ENCODE measurements at regions not wholly inside any gene's neighbourhood (a gene's known extent, or its start where the extent isn't known, plus 50 kb on each side); places are given as distances from the start of the nearest gene placed in this dataset.

DNA sequence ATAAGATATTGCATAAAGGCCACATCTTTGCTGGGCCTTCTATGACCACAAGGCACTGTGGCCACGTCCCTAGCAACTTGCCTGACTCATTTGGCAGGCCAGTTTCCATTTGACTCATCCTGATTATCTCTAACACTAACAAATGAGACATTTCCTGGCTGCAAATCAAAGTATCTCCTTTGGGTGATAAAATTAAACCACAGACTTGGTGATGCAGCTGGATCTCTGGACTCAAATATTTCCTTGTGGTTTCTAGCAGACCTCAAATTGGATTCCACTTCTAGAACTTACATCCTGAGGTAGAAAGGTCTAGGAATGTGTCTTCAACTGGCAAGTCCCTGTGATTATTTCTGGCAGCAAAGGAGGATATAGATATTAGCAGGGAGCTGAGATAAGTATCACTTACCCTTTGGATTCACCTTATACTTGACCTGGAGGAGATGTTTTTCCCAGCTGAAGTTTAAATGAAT lies 167.9 kb upstream of the NXPH2 start:
- CTCF ChIA-PET, result no interaction called here
- in situ Hi-C loops (cut with HindIII; ENCODE audit: low pct_unique_long_range_greater_than_20kb, low sequenced_read_pairs), result no loop called here
- H3K27me3 ChIP-seq (ENCODE audit: control insufficient read depth, insufficient read depth, low read length), result no peaks in the 10 kb centered on the region

DNA sequence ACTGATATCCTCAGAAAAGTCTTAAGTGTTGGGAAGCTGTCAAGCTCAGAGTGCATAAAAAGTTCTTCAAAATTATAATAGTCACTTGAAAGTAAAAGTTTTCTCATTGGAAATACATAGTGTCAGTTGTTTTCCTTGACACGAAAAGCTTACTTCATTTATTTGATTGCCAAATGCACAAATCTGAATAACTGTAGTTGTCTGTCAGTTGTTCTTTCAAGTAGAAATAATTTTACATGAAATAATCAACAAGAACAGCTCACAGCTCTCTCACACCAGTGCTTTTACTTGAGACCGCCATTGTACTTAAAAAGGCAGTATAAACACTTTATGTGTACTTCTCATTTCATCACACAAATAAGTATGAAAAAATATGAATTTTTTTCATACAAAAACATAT lies 163.3 kb upstream of the NXPH2 start:
- ChIA-PET CTCF (no interaction called here), POLR2A (no interaction called here)
- no peaks in the 10 kb centered on the region for H3K9me3 ChIP-seq (ENCODE audit: control insufficient read depth, insufficient read depth, low read depth, low read length)
- H3K4me1 ChIP-seq (ENCODE audit: control insufficient read depth, insufficient read depth, low read length), result no peaks in the 10 kb centered on the region
- no peak overlapping the region for H3K27ac ChIP-seq (ENCODE audit: low read length)
- no peak overlapping the region for H3K4me3 ChIP-seq (ENCODE audit: low read depth in 2 of 2, low read length in 2 of 2)
- intact Hi-C loops (cut with micrococcal nuclease; ENCODE audit: unreplicated experiment), result no loop called here
- H3K27me3 ChIP-seq (ENCODE audit: control insufficient read depth, insufficient read depth, low read length), result no peaks in the 10 kb centered on the region
- no peaks in the 10 kb centered on the region for H3K36me3 ChIP-seq (ENCODE audit: control insufficient read depth, insufficient read depth, low read length)
- DNase-seq (ENCODE audit: low read depth, low spot score), result no peak
- BruUV-seq (replicated peaks), result no TSS peak
- in situ Hi-C loops (cut with HindIII; ENCODE audit: low pct_unique_long_range_greater_than_20kb, low sequenced_read_pairs), result no loop called here
- TF ChIP-seq TCF7L2 (IDR thresholded peaks at IDR 0.05; ENCODE audit: low read depth, low read length), result no peak
- TF ChIP-seq, protein P1, sequence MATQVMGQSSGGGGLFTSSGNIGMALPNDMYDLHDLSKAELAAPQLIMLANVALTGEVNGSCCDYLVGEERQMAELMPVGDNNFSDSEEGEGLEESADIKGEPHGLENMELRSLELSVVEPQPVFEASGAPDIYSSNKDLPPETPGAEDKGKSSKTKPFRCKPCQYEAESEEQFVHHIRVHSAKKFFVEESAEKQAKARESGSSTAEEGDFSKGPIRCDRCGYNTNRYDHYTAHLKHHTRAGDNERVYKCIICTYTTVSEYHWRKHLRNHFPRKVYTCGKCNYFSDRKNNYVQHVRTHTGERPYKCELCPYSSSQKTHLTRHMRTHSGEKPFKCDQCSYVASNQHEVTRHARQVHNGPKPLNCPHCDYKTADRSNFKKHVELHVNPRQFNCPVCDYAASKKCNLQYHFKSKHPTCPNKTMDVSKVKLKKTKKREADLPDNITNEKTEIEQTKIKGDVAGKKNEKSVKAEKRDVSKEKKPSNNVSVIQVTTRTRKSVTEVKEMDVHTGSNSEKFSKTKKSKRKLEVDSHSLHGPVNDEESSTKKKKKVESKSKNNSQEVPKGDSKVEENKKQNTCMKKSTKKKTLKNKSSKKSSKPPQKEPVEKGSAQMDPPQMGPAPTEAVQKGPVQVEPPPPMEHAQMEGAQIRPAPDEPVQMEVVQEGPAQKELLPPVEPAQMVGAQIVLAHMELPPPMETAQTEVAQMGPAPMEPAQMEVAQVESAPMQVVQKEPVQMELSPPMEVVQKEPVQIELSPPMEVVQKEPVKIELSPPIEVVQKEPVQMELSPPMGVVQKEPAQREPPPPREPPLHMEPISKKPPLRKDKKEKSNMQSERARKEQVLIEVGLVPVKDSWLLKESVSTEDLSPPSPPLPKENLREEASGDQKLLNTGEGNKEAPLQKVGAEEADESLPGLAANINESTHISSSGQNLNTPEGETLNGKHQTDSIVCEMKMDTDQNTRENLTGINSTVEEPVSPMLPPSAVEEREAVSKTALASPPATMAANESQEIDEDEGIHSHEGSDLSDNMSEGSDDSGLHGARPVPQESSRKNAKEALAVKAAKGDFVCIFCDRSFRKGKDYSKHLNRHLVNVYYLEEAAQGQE (IDR thresholded peaks at IDR 0.05; ENCODE audit: insufficient read depth in 1 of 2, low read depth in 2 of 2, low read length in 1 of 2), result no peak
- no peak for TF ChIP-seq SIN3A (IDR thresholded peaks at IDR 0.05; ENCODE audit: borderline replicate concordance, insufficient read depth, low read depth, low read length)
- TF ChIP-seq, protein P2, sequence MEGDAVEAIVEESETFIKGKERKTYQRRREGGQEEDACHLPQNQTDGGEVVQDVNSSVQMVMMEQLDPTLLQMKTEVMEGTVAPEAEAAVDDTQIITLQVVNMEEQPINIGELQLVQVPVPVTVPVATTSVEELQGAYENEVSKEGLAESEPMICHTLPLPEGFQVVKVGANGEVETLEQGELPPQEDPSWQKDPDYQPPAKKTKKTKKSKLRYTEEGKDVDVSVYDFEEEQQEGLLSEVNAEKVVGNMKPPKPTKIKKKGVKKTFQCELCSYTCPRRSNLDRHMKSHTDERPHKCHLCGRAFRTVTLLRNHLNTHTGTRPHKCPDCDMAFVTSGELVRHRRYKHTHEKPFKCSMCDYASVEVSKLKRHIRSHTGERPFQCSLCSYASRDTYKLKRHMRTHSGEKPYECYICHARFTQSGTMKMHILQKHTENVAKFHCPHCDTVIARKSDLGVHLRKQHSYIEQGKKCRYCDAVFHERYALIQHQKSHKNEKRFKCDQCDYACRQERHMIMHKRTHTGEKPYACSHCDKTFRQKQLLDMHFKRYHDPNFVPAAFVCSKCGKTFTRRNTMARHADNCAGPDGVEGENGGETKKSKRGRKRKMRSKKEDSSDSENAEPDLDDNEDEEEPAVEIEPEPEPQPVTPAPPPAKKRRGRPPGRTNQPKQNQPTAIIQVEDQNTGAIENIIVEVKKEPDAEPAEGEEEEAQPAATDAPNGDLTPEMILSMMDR (IDR thresholded peaks at IDR 0.05), result no peak
- TF ChIP-seq POLR2AphosphoS5 (IDR thresholded peaks at IDR 0.05; ENCODE audit: low read depth, low read length), result no peak
- no peak for ATAC-seq

More for the DNA sequence above, 167.9 kb upstream of the NXPH2 start:
- no TSS peak for BruUV-seq (replicated peaks)
- H3K9me3 ChIP-seq (ENCODE audit: control insufficient read depth, insufficient read depth, low read depth, low read length), result no peaks in the 10 kb centered on the region
- H3K4me1 ChIP-seq (ENCODE audit: control insufficient read depth, insufficient read depth, low read length), result no peaks in the 10 kb centered on the region
- peak; percentile 88 for DNase-seq (ENCODE audit: low read depth, low spot score)
- POLR2A ChIA-PET, result no interaction called here
- no peaks in the 10 kb centered on the region for H3K36me3 ChIP-seq (ENCODE audit: control insufficient read depth, insufficient read depth, low read length)
- H3K27ac ChIP-seq (ENCODE audit: low read length), result no peak overlapping the region
- ATAC-seq, result peak; percentile 94
- TF ChIP-seq TCF7L2 (IDR thresholded peaks at IDR 0.05; ENCODE audit: low read depth, low read length) (peak; percentile 80), POLR2AphosphoS5 (IDR thresholded peaks at IDR 0.05; ENCODE audit: low read depth, low read length) (no peak; the same call in 1 of the 2 replicates)
- H3K4me3 ChIP-seq (ENCODE audit: low read depth in 2 of 2, low read length in 2 of 2), result no peak overlapping the region
- intact Hi-C loops (cut with micrococcal nuclease; ENCODE audit: unreplicated experiment), result no loop called here

DNA sequence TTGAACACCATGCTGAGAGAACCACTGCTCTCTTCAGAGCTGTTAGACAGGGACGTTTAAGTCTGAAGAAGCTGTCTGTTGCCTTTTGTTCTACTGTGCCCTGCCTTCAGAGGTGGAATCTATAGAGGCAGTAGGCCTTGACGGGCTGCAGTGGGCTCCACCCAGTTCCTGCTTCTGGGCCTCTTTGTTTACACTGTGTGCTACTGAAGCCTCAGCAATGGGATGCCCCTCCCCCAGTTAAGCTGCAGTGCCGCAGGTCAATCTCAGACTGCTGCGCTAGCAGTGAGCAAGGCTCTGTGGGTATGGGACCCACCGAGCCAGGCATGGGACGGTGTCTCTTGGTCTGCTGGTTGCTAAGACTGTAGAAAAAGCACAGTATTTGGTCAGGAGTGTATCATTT lies 162.3 kb upstream of the NXPH2 start:
- ChIA-PET CTCF (no interaction called here), POLR2A (no interaction called here)
- Histone ChIP-seq H3K27me3 (ENCODE audit: control insufficient read depth, insufficient read depth, low read length) (no peaks in the 10 kb centered on the region), H3K36me3 (ENCODE audit: control insufficient read depth, insufficient read depth, low read length) (no peaks in the 10 kb centered on the region), H3K4me1 (ENCODE audit: control insufficient read depth, insufficient read depth, low read length) (no peaks in the 10 kb centered on the region), H3K4me3 (ENCODE audit: low read depth in 2 of 2, low read length in 2 of 2) (no peak overlapping the region), H3K27ac (ENCODE audit: low read length) (no peak overlapping the region), H3K9me3 (ENCODE audit: control insufficient read depth, insufficient read depth, low read depth, low read length) (no peaks in the 10 kb centered on the region)
- no TSS peak for BruUV-seq (replicated peaks)
- DNase-seq (ENCODE audit: low read depth, low spot score), result no peak
- intact Hi-C loops (cut with micrococcal nuclease; ENCODE audit: unreplicated experiment), result no loop called here
- TF ChIP-seq, protein P1 (IDR thresholded peaks at IDR 0.05; ENCODE audit: insufficient read depth in 1 of 2, low read depth in 2 of 2, low read length in 1 of 2), result no peak
- TF ChIP-seq, protein P2 (IDR thresholded peaks at IDR 0.05), result no peak
- no peak for TF ChIP-seq TCF7L2 (IDR thresholded peaks at IDR 0.05; ENCODE audit: low read depth, low read length)
- no peak for TF ChIP-seq SIN3A (IDR thresholded peaks at IDR 0.05; ENCODE audit: borderline replicate concordance, insufficient read depth, low read depth, low read length)
- TF ChIP-seq POLR2AphosphoS5 (IDR thresholded peaks at IDR 0.05; ENCODE audit: low read depth, low read length), result no peak
- ATAC-seq, result no peak
- in situ Hi-C loops (cut with HindIII; ENCODE audit: low pct_unique_long_range_greater_than_20kb, low sequenced_read_pairs), result no loop called here
